CD4-positive, alpha-beta T cell treated with Interleukin-6 at 100 ng/mL for 8 hours (primary cell): ENCODE measurements at regions not wholly inside any gene's neighbourhood (a gene's known extent, or its start where the extent isn't known, plus 50 kb on each side); places are given as distances from the start of the nearest gene placed in this dataset.
A peak's percentile ranks its signal among the peaks of the same experiment; 100 is the strongest.
"Not testable (repeated sequence)": the region's sequence is repeated elsewhere in the genome, so short reads cannot be mapped to it uniquely, and the experiment has no call there.

Experiments
- DNase-seq: peaks from one replicate; pipeline ENCODE4 v3.0.0-alpha.2; 2020; ENCODE audit warnings: mixed read lengths, low spot score

DNA sequence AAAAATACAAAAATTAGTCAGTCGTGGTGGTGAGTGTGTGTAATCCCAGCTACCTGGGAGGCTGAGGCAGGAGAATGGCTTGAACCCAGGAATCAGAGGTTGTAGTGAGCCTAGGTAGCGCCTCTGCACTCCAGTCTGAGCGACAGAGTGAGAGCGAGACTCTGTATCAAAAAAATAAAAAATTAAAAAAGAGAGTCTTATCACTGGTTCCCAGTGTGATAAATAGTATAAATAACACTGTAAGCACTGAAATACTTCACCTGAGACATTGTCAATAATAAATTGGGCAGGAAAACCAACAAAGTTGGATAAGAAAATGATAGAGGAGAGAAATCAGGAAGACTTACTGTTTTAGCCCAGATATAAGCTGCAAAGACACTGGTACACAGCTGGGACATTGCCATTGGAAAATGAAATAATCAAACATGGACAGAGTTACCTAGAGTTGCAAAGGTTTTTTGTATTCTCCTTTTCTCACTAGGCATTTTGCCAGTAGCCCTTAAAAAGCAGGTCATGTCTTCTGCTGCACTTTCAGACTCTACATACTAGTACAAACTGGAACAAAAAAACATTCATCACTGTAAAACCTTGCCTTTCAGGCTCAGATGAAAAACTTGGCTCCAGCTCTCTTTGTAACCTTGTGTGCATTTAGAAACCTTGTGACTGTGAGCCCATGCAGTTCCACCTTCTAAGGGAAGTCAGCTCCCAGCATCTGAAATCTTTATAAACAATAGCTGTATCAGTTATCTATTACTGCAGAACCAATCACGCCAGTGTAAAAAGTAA, 55.0 kb upstream of the PPP1R2C start:
- DNase-seq = no peak

DNA sequence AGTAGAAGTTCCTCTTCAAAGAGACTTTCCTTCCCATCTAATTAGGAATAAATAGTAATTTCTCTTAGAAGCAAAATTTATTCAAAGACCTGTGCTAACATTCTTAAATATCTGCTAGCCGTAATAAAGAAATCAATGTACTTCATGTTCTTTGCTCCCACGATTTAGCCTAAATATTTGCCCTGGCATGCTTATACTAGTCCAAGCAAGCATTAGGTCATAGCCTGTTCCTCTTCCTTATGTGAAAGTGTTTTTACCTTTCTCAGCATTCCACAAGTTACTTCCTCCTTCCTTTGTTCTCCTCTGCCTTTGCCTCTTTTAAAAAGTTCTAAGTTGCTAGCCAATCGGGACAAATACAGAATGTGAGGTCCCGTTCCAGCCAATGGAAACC, 55.6 kb upstream of the PPP1R2C start:
- not testable (repeated sequence) for DNase-seq

DNA sequence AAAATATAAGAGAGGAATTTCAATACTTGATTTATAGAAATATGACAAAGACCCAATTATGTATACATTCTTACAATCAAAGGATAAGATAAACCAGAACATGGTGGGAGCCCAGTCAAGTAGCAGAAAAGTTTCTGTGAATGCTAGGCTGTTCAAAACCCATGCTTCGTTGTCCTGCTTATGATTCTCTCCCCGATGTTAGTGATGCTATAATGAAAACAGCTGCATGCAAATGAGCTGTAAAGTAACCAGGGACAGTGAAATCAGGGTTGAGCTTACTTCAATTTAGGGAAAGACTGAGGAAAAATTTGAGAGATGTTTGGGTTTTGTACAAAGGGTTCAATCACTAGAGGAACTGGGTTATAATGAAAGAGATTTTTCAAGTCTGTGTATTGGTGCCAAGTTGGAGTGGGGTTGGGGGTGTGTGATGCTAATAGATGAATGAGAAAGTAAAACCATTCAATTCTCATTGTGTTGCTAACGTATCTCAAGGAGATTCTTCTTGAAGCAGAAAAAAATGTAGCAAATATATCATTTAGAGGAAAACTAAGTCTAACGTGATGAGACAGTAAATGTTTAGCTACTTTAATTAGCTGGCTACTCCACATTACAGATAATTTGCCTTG, 59.3 kb upstream of the PPP1R2C start:
- no peak for DNase-seq

DNA sequence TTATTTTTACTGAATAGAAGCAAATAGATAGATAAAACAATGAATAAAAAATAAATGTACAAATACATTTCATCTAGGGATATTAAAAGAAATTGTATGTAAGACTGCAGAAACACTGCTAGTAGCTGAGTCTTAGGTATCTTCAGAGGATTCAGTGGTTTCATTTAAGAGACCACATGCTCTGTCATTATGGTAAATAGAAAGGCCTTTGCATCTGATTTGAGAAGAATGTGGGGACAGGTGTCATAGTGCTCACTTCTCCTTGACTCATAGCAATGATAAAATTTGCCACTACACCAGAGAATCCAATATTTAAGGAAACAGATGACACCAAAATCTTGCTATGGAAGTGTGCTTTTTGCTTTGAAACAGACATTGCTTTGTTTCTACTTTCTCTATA, 59.8 kb upstream of the PPP1R2C start:
- DNase-seq = no peak

DNA sequence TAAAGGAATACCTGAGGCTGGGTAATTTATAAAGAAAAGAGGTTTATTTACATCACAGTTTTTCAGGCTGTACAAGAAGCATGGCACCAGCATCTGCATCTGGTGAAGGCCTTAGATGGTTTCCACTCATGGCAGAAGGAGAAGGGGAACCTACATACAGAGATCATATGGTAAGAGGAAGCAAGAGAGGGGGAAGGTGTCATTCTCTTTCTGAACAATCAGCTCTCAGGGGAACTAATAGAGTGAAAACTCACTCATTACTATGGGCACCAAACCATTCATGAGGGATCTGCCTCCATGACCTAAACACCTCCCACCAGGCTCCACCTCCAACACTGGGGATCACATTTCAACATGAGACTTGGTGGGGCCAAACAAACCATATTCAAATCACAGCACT, 61.7 kb upstream of the PPP1R2C start:
- no peak for DNase-seq

DNA sequence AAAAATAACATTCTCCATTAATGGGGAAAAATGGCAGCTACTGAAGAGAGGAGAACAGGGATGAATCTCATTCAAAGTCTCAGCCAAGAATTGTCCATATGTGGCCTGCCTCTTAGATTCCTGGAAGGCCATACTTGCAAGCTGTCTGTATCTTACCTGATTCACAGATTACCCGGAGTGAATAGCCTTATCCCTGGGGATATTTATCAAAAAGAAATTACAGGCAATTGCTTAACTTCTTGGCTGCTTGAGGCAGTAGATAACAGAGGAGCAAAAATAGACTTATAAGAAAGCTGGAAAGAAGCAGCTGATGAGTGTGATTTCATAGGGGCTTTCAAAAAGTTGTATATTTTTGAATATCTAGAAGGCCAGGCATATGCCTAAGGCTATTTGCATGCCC, 68.8 kb upstream of the PPP1R2C start:
- no peak for DNase-seq

DNA sequence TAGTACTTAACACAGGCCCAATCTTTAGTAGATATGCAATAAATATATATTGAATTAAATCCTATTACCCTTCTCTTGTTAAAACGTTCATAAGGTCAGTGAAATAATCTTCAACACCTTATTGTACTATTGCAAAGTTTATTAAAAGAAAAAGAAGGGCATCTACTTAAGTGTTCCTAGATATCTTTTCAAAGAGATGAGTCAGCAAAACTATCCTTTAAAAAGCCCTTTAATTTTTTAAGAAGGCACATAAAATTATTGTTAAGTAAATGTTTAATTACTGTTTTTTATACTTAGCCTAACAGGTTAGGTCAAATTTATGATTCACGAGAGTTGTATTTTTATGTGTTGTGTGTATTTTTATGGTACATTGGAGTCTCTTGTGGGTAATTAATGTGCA, 77.3 kb upstream of the PPP1R2C start:
- no peak for DNase-seq

DNA sequence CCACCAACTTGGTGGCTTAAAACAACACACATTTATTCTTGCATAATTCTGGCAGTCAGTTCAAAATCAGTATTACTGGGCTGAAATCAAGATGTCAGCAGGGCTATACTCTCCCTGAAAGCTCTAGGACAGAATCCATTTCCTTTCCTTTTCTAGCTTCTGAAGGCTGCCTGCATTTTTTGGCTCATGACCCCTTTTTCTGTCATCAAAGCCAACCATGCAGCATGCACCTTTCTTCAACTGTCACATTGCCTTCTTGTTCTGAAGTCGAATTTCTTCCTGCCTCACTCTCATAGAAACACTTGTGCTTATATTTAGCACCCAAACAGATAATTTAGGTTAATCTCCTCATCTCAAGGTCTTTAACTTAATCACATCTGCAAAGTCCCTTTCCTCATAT, 79.8 kb upstream of the PPP1R2C start:
- DNase-seq = no peak

DNA sequence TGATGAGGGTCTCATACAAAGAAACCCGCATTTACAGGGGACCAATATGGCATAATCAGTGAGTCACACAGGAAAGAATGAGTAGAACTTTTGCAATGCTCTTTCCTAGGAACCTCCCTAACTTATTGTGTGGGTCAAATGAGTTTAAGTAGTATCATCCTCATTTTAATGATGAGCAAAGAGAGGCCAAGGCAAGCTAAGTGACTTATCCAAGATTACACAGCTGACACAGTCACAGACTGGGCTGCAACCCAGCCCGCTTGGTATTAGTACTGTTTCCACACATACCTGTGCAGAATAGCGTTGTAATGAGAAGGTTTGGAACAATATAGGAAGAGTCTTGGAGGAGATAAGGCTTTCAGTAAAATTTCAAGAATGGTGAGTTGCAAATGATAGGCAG, 91.0 kb upstream of the PPP1R2C start:
- DNase-seq = no peak

DNA sequence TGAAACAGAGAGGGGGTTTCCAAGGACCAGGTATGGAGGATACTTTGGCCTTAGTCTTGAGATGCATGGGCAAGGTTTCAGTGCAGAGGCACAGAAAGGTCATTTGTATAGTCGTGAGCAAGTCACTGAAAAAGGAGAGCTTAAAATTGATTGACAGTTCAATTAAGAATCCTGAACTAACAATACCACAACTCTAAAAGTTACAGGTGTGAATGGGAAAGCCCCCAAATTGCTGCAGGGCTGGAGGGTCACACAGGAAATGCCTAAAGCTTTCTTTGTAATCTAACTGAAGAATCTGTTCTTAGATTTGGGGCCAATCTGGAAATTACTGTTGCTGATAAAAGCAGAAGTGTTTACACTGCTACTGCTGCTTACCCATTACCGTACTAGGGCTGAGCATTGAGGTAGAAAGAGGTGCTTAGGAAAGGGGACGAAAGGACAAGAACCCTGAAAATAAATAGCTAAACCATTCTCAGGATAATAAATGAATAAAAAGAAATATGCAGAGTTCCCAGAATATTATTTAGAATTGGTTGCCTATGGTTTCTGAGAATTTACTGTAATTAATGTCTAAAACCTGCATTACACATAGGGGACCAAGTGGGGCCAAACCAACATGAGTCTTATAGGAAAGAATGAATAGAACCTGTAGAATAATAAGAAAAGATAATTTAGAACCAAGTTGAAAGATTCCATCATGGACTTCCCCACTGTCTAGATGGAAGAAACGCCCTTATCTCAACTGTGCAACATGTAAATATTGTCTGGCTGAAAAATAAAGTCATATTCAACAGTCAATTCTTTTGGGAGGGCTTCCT, 91.9 kb upstream of the PPP1R2C start:
- DNase-seq = no peak

DNA sequence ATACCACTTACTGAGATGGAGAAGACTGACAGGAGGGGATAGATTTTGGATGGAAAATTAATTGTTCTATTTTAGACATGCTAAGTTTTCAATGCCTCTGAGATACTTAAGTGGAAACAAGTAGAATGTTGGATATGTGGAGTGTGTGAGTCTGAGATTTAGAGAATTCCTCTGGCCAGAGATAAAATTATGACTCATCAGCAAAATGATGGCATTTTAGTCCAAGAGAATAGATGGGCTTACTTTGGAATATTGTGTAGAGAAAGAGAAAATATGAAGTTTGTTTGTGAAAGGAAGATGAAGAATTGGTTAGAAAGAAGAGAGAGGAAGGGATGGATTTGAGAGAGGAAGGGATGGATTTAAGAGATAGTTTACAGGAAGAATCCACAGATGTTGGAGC, 108.6 kb upstream of the PPP1R2C start:
- no peak for DNase-seq

DNA sequence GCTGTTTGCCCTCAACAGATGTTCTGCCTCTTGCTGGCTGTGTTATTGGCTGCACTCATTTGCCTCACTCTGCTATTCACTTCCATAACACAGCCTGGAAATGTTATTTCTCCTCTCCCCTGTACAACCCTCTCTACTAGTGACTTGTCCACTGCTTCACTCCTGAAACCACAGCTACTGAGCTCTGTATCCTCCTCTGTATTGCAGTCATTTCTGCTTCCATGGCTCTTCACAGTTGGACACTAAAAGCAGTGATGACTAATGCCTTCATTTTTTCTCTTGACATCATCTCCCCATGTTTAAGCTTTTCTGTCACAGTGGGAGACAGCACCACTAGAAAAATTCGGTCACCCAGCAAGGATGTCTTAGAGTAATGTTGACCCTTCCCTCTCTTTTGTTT, 123.0 kb upstream of the PPP1R2C start:
- no peak for DNase-seq

DNA sequence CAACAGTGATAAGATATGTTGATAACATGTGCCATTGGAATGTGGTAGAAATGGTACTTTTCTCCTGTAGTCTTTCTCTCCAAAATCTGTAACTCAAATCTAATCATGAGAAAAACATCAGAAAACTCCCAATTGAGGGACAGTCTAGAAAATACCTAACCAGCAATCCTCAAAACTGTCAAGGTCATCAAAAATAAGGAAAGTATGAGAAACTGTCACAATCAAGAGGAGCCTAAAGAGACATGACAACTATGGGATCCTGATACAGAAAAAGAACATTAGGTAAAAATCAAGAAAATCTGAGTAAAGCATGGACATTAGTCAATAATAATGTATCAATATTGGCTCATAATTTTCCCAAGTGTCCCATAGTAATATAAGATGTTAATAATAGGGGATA, 124.5 kb upstream of the PPP1R2C start:
- no peak for DNase-seq

DNA sequence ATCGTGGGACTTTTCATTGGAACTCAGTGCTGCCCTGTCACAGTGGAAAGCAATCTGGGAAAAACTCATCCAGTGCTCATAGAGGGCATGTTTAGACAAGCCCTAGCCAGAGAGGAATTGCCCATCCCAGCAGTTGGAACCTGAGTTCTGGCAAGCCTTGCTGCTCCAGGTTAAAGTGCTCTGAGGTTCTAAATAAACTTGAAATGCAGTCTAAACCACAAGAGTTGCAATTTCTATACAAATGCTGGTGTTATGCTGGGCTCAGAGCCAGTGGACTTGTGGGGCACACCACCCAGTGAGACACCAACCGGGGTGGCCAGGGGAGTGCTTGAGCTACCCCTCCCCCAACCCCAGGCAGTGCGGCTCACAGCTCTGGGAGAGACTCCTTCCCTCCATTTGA, 142.8 kb upstream of the PPP1R2C start:
- no peak for DNase-seq

DNA sequence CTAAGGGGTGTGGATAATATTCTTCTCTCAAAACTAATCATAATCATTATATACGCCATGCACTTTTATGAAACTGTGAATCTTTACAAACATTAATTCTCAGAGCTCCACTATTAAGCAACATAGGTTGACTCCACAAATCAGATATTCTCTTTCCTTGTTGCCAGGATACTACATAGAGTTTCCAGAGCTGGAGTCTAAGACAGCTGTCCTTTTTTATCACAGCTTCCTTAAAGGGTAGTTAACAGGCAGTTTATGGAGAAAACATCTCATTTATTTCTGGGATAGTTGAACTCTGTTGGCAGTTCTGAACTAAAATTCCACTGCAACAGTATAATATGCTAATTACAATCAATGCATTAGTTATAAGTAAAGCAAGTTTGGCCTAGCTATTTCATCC, 152.1 kb upstream of the PPP1R2C start:
- no peak for DNase-seq

DNA sequence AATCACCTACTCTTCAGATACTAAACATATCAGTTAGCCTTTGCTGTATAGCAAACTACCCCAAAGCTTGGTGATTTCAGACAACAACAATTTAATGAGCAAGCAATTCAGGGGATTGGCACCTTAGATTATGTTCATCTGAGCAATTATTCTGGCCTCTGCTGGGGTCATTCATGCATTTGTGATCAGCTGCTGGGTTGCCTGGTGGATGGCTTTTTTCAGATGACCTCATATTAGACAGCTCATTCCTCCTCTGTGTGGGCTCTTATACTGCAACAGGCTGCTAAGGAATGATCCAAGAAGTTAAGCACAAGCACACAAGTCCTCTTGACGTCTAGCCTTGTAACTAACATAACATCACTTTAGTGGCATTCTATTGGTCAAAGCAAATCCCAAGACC, 153.0 kb upstream of the PPP1R2C start:
- no peak for DNase-seq

DNA sequence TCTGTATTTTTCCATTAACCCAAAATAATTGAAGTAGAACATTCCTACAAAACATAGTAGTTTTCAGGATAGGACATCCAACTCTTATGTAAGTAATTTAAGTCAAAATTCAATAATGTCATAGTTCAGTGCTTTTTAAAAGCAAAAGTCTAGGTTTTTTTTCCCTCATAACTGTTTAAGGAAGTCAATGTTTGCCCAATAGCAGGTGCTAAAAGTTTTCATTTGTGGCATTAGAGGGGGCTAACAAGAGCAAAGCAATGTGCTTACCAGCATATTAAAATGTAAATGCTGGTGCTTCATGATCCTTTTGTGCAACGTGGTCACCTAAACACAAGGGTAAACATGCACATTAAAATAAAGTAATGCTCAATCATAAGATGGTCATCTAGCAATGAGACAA, 155.2 kb upstream of the PPP1R2C start:
- no peak for DNase-seq

DNA sequence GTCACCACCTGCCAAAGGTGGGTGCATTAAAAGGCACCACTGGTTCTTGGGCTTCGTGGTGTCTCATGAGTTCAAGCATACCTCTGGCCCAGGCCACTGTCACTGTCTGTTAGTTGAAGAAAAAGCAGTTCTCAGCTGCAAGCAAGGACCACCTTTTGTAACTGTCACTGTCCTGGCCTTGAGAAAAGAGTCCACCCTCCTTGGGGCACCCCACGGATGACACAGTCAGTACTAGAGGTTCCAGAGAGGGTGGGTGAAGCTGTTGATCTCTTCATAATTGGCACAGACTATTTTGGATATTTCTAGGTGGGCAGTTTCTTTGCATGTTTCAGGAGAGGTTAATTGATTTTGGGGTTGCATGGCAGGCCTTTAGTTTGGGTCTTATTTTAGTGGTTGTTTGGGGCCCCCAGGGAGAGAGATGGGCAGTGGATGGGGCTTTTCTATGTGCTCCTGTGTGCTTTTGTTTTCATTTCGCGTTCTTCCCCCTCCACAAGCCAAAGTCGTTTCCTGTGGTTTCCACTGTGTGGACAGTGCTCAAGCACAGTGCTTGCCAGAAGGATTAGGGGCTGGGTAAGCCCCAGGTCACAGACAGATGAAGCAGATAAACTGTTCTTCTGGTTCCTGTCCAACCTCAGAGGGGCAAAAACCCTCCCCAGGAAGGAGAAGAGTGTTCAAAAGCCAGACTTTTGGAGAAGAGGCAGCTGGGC, 156.2 kb upstream of the PPP1R2C start:
- peak; percentile 52 for DNase-seq

DNA sequence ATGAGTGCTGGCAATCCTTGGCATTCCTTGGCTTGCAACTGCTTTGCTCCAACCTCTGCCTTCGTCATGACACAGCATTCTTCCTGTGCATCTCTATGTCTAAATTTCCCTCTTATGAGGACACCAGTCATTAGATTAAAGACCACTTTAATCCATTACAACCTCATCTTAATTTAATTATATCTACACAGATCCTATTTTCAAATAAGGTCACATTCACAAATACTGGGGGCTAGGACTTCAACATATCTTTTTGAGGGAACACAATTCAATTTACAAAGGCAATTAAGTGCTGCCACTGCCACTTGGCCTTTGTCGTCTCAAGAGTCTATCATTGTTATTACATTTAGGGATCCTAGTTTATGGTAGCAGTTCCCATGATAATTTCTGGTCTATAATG, 163.7 kb upstream of the PPP1R2C start:
- no peak for DNase-seq

DNA sequence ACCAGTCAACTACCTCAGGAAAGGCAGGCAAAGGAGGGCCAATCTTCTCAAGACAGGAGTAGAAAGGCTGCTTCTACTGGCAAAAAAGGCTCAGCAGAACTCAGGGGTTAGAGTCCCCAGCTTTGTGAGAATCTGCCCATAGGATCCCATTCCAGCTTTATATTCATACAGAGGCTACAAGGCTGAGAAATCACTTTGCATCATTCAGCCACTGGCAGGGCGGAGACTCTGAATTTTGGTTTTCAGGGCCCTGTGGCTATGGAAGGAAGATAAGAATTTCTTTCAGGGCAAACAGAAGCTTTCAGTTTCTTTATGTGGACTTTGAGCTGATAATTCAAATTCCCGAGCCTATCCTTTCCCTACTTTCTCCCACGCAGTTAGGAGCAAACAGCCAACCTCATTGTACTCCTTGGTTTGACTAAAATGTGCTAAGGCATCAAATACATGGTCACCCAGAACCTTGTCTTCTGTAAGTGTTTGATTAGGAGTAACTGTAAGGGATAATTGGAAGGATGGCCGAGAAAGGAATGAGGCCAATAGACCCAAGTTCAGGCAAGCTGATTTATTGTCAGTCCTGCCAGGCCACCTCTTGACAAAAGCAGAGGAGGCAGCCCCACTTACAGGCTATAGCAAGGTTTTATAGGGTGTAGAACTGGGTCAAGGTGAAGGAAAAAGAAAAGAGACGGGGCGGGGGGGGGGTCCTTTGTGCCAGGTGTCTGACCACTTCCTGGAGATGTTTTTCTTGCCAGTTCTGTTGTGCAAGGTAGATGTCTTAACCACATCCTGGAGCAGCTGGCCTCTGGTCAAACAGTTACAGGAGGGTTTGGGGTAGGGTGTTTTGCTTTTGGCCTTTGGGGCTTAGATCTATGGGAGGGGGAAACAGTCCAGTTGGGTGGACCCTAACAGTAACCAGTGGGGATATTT, 165.3 kb upstream of the PPP1R2C start:
- peak; percentile 77 for DNase-seq

DNA sequence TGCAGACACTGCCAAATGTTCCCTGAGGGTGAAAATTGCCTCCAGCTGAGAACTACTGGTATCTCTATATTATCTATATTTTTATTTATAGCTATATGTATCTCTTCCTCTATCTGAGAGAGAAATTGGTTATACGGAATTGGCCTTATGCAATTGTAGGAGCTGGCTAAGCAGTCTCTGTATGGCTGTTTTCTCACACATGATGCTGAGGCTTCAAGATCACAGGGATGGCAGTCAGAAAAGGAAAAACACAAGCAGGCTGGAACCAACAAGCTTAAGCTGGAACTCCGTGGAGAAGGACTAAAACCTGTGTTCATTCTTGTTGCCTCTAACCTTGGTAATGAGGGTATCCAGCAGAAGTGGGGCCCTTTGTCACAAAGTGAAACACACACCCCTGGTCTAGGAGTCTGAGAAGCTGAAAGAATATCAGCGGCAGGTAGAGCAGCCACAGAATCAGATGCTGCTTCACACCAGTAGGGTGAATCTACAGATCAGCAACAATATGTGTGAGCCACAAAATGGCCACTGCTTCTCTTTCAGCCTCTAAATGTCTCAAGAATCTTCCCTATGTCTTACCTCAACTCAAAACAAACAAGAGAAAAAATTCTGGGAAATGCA, 166.5 kb upstream of the PPP1R2C start:
- peak; percentile 51 for DNase-seq
